HL-60 (cell line): ENCODE measurements at regions not wholly inside any gene's neighbourhood (a gene's known extent, or its start where the extent isn't known, plus 50 kb on each side); places are given as distances from the start of the nearest gene placed in this dataset.

ENCODE experiments used
- GABPA ChIP-seq: IDR thresholded peaks from 2 replicates; pipeline ENCODE4 v1.6.1; 2012; ENCODE audit warnings: low read depth
- POLR2AphosphoS5 ChIP-seq: IDR thresholded peaks from 2 replicates; pipeline ENCODE4 v1.6.1; 2012; ENCODE audit warnings: low read depth
- SPI1 ChIP-seq: IDR thresholded peaks from 2 replicates; pipeline ENCODE4 v1.6.1; 2012; ENCODE audit warnings: low read depth, mild to moderate bottlenecking, borderline replicate concordance
- TF ChIP-seq, protein P1 (sequence below): IDR thresholded peaks from one replicate; pipeline ENCODE4 v1.5.1; 2011; ENCODE audit warnings: low read length, control low read depth, inconsistent platforms; ENCODE audit not compliant: insufficient read depth
- TF ChIP-seq, protein P2 (sequence below): IDR thresholded peaks from 2 replicates; pipeline ENCODE4 v1.6.1; 2012; ENCODE audit warnings: low read depth; ENCODE audit not compliant: insufficient replicate concordance

DNA sequence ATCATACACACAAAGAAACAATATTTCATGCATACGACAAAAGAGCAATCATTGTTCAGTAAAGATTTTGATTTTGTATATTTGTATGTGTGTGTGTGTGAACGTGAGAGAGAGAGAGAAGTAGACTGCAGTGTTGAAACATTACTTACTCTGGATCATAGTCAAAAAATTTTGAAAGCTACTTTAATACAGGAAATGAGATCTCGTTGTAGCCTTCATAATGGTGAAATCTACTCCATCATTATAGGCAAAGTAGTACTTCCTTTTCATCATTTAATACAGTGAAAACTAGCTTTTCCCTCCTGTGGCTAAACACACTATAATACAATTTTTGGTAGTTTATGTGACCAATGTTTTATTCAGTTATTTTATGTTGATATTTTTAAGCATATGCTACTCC lies 1427.7 kb upstream of the C9orf72 start:
- TF ChIP-seq, protein P1, sequence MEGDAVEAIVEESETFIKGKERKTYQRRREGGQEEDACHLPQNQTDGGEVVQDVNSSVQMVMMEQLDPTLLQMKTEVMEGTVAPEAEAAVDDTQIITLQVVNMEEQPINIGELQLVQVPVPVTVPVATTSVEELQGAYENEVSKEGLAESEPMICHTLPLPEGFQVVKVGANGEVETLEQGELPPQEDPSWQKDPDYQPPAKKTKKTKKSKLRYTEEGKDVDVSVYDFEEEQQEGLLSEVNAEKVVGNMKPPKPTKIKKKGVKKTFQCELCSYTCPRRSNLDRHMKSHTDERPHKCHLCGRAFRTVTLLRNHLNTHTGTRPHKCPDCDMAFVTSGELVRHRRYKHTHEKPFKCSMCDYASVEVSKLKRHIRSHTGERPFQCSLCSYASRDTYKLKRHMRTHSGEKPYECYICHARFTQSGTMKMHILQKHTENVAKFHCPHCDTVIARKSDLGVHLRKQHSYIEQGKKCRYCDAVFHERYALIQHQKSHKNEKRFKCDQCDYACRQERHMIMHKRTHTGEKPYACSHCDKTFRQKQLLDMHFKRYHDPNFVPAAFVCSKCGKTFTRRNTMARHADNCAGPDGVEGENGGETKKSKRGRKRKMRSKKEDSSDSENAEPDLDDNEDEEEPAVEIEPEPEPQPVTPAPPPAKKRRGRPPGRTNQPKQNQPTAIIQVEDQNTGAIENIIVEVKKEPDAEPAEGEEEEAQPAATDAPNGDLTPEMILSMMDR: no peak
- TF ChIP-seq, protein P2, sequence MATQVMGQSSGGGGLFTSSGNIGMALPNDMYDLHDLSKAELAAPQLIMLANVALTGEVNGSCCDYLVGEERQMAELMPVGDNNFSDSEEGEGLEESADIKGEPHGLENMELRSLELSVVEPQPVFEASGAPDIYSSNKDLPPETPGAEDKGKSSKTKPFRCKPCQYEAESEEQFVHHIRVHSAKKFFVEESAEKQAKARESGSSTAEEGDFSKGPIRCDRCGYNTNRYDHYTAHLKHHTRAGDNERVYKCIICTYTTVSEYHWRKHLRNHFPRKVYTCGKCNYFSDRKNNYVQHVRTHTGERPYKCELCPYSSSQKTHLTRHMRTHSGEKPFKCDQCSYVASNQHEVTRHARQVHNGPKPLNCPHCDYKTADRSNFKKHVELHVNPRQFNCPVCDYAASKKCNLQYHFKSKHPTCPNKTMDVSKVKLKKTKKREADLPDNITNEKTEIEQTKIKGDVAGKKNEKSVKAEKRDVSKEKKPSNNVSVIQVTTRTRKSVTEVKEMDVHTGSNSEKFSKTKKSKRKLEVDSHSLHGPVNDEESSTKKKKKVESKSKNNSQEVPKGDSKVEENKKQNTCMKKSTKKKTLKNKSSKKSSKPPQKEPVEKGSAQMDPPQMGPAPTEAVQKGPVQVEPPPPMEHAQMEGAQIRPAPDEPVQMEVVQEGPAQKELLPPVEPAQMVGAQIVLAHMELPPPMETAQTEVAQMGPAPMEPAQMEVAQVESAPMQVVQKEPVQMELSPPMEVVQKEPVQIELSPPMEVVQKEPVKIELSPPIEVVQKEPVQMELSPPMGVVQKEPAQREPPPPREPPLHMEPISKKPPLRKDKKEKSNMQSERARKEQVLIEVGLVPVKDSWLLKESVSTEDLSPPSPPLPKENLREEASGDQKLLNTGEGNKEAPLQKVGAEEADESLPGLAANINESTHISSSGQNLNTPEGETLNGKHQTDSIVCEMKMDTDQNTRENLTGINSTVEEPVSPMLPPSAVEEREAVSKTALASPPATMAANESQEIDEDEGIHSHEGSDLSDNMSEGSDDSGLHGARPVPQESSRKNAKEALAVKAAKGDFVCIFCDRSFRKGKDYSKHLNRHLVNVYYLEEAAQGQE: no peak
- TF ChIP-seq POLR2AphosphoS5 (no peak), SPI1 (no peak), GABPA (no peak)
